NOMO-1 (cell line): ENCODE measurements at regions not wholly inside any gene's neighbourhood (a gene's known extent, or its start where the extent isn't known, plus 50 kb on each side); places are given as distances from the start of the nearest gene placed in this dataset.

Source experiments
- DNase-seq, 2 experiments: peaks; one replicate each; lab custom pipeline; 2025; ENCODE audit not compliant: unreplicated experiment in 2 of 2; lab: John Stamatoyannopoulos, UW

- no peak for DNase-seq
Measured at GRCh38 chr13:63983366-63983765, 2567.7 kb upstream of the PCDH20 start.

GRCh38 chr13:63979951-63980350 lies 2564.3 kb upstream of the PCDH20 start:
- no peak for DNase-seq

- no peak for DNase-seq
Measured at GRCh38 chr13:63972328-63972727, 2556.7 kb upstream of the PCDH20 start.

GRCh38 chr13:63954683-63955082 lies 2539.0 kb upstream of the PCDH20 start:
- no peak for DNase-seq

GRCh38 chr13:63948045-63948444 lies 2532.4 kb upstream of the PCDH20 start:
- DNase-seq: no peak

- no peak for DNase-seq
Measured at GRCh38 chr13:63944911-63945310, 2529.3 kb upstream of the PCDH20 start.

GRCh38 chr13:63942372-63942771 lies 2526.7 kb upstream of the PCDH20 start:
- DNase-seq: no peak

GRCh38 chr13:63938851-63939250 lies 2523.2 kb upstream of the PCDH20 start:
- DNase-seq: no peak

GRCh38 chr13:63910511-63910910 lies 2494.9 kb upstream of the PCDH20 start:
- DNase-seq: no peak

- DNase-seq: no peak
Measured at GRCh38 chr13:63909726-63910375, 2494.2 kb upstream of the PCDH20 start.

GRCh38 chr13:63902141-63902540 lies 2486.5 kb upstream of the PCDH20 start:
- DNase-seq: no peak

- DNase-seq: no peak
Measured at GRCh38 chr13:63901630-63902029, 2486.0 kb upstream of the PCDH20 start.

- DNase-seq: no peak
Measured at GRCh38 chr13:63900406-63900805, 2484.8 kb upstream of the PCDH20 start.

- no peak for DNase-seq
Measured at GRCh38 chr13:63896321-63896720, 2480.7 kb upstream of the PCDH20 start.

- DNase-seq: no peak
Measured at GRCh38 chr13:63882052-63882451, 2466.4 kb upstream of the PCDH20 start.

- no peak for DNase-seq
Measured at GRCh38 chr13:63880705-63881104, 2465.1 kb upstream of the PCDH20 start.

GRCh38 chr13:63873936-63874335 lies 2458.3 kb upstream of the PCDH20 start:
- DNase-seq: no peak

GRCh38 chr13:63864171-63864902 lies 2448.7 kb upstream of the PCDH20 start:
- peak in 1 of 2 experiments; percentile 19 for DNase-seq

- DNase-seq: no peak
Measured at GRCh38 chr13:63855457-63856118, 2439.9 kb upstream of the PCDH20 start.

GRCh38 chr13:63853816-63854215 lies 2438.2 kb upstream of the PCDH20 start:
- no peak for DNase-seq

- no peak for DNase-seq
Measured at GRCh38 chr13:63851526-63851925, 2435.9 kb upstream of the PCDH20 start.
